ENCODE measurements at regions not wholly inside any gene's neighbourhood (a gene's known extent, or its start where the extent isn't known, plus 50 kb on each side); places are given as distances from the start of the nearest gene placed in this dataset.
"Not testable (repeated sequence)": the region's sequence is repeated elsewhere in the genome, so short reads cannot be mapped to it uniquely, and the experiment has no call there.

DNA sequence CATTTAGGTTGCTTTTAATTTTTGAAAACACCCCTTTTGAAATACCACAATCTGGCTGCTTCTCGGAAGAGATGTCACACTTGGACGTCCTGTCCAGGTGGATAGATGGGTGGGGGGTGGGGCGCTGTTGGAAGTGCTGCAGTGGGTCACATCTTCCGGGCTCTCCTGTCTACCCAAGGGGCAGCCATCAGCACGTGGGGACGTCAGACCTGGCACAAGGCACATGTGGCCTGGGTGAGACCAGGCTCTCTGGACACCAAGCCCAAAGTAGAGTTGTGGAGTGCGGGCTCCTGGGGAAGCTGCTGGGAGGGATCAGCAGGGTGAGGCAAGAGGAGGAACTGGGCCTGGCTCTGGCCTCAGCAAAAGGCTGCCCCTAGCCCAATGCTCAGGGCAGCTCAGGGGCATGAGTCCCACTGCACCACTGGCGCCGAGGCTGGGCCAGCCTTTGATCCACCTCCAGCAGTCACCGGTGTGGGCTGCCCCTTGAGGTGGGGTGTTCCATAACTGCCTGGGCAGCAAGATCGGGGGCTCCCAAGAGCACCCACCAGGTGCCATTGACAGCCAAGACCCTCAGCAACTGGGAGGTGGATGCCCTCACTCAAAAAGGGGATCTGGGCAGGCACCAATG is 68.6 kb upstream of the CCND1 start:
- no peak for DNase-seq (ENCODE audit: low read depth in 2 of 3, low spot score in 1 of 3)

DNA sequence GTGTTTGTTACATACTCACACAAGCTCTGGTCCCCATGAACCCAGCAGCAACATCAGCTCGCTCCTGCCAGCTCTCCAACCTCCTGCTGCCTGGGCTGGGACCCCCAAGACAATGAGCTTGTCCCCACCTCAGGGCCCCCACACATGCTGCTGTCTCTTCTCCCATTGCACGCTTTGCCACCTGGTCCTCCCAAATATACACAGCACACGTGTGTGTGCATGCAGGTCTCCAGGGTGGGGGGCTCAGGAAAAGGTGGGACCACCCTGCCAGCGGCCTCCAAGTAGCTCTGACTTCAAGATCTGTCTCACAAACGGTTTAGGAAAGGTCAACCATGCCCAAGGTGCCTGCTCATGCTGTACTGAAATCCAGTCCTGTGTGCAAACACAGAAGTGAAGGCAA is 68.1 kb upstream of the CCND1 start:
- no peak for DNase-seq (ENCODE audit: low read depth in 2 of 3, low spot score in 1 of 3)

DNA sequence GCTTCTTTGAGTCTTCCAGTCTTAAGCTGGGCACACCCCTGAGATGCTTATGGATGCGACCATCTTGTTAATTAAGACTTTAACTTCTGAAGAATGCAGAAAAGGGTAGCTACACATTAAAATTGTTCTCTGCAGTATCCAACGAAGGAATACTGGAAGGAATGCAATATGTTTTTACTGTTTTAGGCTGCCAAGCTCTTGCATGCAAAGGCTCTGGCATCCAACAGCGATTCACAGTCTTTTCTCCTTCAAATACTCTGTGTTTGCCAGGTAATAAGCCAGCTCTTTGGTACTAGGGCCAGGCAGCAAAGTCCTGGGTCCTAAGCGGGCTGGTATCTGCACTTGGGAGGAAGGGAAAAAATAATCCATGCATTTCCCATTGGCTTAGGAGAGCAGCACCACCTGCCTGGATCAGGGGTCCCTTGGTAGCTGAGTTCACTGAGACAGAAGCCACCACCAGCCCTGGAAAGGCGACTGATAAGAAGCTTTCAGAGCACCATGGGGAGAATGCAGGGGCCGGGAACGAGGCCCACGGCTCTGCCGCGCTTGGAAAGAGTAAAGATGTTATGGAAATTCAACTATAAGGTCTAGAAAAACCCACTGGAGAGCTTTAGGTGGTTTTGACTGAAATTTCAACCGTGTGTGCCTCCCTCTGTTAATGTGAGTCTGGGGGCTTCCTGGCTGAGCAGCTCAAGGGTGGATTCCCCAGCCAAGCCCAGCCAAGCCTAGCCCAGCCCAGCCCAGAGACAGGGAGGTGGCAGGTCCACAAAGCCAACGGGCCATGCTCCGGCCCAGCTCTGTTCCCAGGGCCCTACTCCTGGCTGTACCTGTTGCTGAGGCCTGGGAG is 67.0 kb upstream of the CCND1 start:
- no peak for DNase-seq (ENCODE audit: low read depth in 2 of 3, low spot score in 1 of 3)

DNA sequence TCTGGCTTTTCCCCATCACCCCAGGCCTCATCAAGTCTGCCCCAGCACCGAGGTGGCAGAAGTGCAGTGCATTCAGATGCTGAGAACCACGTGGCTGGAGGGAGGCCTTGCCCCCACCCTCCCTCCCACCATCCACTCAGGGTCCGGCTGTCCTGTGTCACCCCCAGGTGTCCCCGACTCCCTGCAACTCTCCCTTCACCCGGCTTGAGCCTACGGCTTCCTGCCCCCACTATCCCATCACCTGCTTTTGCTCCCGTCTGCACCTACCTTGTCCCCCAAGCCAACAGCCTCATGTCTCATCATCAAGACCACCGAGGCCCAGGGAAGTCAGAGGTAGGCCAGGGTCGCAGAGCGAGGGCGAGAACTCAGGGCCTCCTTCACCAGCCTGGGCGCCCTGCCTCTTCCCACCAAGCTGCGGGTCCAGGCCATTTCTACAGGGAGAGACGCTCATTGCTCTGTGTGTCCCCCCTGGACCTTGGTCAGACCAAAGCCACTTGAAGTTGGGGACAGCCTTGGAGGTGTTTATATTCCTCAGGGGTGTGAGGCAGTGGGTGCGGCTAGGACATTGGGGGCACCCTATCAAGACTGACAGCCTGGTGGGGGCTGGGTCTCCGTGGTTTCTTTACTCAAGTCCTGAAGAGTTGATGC is 66.2 kb upstream of the CCND1 start:
- DNase-seq (ENCODE audit: low read depth in 2 of 3, low spot score in 1 of 3): no peak

DNA sequence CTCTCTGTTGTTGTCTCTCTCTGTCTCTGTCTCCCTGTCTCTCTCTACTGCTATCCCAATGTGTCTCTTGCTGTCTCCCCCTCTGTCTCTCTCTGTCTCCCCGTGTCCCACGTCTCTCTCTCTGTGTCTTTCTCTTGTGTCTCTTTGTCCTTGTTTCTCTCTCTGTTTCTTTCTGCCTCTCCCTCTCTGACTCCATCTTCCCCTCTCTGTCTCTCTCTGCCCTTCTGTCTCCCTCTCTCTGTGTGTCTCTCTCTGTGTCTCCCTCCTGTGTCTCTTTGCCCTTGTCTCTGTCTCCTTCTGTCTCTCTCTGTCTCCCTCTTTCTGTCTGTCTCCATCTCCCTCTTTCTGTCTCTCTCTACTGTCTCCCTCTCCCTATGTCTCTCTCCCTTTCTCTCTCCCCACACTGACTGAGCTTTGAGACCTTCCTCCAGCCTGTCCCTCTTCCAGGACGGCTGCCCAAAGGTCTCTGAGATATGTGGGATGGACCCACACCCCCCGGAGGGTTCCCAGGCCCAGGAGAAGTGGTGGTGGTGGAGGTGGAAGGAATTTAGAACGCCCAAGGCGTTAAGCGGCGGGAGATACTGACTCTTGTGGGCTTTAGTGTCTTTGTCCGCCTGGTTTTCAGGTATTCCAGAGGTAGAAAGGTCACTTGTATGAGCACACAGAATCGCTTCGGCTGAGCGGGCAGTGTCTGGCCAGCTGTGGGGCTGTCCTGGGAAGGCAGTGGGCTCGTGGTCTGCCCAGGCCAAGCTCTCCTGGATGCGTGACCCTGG is 65.5 kb upstream of the CCND1 start:
- no peak for DNase-seq (ENCODE audit: low read depth in 2 of 3, low spot score in 1 of 3)

DNA sequence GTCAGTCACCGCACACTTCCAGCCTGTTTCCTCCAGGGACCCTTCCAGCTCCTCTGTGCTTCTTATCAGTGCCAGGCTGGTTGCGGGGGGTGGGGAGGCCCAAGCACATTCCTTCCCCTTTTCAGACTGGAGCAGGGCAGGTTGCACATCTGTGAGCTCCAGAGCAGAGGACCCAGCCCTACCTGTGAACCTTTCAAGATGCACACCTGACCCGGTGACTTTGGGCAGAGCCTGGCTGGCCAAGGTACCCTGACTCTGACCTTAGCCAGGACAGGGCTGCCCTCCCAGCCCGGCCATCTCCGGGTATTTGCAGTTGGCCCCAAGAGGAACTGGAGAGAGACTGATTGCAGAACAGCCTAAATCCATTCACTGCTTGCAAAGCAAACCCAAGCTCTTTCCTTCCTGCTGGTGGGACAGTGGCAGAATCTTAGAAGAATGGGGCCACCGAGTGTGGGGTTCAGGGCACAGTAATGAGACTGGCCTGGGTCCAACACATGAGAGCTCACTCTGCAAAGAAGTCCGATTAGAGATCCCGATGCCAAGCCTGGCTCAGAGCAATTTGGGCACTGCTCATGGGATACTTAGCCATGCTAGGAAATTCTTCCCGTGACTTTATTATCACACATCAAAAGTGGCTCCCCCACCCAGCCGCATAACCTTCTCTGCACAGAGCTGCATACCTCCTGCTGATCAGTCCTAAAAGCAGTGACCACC is 64.7 kb upstream of the CCND1 start:
- no peak for DNase-seq (ENCODE audit: low read depth in 2 of 3, low spot score in 1 of 3)

DNA sequence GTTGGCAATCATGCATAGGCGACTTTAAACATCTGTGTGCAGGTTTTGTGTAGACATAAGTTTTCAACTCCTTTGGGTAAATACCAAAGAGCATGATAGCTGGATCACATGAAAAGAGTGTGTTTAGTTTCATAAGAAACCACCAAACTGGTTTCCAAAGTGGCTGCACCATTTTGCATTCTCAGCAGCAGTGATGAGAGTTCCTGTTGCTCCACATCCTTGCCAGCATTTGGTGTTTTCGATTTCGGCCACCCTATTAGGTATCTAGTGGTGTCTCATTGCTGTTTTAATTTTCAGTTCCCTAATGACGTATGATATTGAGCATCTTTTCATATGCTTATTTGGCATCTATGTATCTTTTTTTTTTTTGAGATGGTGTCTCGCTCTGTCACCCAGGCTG is 62.8 kb upstream of the CCND1 start:
- DNase-seq (ENCODE audit: low read depth in 2 of 3, low spot score in 1 of 3): no peak

DNA sequence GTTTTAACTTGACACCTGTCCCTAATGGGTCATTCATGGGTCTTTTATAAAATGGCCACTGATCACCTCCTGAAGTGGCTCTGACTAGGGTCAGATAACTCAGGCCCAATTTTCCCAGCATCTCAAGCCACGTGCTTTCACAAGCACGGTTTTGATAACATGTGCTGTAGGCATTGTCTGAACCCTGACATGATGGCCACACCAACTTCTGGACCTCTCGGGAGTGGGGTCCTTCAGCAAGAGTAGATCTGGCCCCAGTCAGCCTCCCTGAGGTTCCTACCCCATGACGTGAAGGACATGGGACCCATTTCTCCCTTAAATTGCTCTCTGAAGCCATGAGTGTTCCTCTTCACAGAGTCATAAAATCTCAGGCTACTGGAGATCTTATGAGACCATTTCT is 60.4 kb upstream of the CCND1 start:
- no peak for DNase-seq (ENCODE audit: low read depth in 2 of 3, low spot score in 1 of 3)

DNA sequence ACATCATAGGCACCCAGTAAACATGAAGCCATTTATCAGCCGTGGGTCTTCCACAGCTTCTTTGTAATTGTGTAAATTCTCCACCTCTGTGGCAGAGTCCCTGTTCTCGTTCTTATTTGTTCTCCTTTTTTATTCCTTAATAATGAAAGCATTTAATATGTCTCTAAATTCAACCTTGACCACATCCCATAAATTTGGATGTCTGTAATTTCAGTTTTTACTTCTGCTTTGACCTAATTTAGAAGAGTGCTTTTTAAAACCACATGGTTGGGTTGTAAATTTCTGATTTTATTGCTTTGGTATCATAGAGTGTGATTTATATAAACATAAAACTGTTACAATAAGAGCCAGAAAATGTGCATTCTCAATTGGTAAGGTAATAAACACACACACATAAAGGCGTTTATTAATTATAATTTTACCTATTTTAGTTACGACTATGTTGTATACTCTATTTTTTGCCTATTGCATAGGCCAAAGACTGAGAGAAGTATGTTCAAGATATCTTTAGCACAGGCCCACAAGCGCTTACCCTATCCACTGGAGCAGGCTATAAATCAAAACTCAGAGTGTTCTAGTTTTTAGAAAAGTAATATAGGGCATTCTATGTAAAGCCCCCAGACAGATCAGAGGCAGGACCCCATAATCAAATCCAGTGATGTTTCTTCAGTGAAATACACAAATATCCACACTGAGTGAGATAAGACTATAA is 58.0 kb upstream of the CCND1 start:
- no peak for DNase-seq (ENCODE audit: low read depth in 2 of 3, low spot score in 1 of 3)

DNA sequence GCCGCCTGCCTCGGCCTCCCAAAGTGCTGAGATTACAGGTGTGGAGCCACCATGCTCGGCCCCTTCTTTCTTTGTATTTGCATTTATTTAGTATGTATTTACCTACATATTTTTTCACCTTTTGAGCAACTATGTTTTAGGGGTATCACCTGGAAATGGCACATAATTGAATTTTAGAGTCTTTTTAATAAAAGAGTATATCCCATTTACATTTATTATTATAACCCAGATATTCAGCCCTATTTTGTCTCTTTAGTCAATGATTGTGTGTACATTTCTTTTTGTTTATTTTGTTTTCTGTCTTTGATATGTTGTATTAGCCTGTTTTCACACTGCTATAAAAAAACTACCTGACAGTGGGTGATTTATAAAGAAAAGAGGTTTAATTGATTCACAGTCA is 56.8 kb upstream of the CCND1 start:
- DNase-seq (ENCODE audit: low read depth in 2 of 3, low spot score in 1 of 3): no peak

DNA sequence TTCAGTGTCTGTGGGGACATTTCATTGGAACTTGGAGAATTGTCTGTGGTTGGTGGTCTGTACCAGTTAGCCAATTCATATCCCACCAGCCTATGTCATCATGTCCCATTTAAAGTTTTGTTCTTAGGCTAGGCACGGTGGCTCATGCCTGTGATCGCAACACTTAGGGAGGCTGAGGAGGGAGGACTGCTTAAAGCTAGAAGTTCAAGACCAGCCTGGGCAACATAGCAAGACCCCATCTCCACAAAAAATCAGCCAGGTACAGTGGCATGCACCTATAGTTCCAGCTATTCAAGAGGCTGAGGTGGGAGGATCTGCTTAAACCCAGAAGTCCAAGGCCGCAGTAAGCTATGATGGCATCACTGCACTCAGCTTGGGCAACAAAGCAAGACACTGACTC is 55.6 kb upstream of the CCND1 start:
- no peak for DNase-seq (ENCODE audit: low read depth in 2 of 3, low spot score in 1 of 3)

DNA sequence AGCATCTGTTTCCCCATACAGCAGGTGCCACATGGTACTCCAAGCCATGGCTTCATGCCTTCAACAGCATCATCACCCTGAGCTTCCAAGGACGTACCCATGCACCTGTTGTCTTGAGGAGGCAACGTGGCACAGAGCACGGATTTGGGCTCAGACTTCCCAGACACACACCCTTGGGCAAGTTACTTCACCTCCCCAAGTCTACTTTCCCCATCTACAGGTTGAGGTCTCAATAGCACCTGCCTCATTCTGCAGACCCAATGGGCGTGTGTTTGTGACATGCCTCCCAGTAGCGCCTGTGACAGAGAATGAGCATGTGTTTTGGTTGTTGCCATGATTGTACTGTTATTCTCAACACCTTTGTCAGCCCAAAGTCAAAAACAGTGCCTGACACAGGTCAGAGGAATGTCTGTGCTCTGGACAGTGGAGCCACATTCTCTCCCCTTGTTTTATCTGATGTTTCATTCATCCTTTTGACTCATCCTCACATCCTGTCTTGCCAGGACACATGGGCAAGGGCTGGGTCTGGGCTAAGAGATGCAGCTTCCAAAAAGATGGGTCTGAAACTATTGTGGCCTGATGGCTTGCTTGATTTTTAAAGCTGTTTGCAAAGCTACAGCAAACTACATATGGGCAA is 53.4 kb upstream of the CCND1 start:
- DNase-seq (ENCODE audit: low read depth in 2 of 3, low spot score in 1 of 3): no peak

DNA sequence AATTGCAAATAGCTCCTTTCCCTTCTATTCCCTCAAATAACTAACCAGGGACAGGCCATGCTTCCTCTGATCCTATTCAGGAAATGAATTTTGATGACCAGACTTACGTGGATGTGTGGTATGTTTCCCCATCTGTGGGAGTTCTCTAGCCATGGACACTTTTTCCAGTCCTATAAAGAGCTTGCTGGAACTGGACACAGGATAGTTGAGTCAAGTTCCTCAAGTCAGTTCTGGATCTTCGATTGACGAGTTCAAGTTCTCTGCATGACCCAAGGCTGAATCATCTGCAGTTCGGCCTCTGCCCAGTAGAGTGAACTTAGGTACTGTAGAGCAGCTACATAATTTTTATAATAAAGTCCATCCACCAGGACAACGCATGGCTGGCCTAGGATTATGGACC is 52.7 kb upstream of the CCND1 start:
- DNase-seq (ENCODE audit: low read depth in 2 of 3, low spot score in 1 of 3): no peak

DNA sequence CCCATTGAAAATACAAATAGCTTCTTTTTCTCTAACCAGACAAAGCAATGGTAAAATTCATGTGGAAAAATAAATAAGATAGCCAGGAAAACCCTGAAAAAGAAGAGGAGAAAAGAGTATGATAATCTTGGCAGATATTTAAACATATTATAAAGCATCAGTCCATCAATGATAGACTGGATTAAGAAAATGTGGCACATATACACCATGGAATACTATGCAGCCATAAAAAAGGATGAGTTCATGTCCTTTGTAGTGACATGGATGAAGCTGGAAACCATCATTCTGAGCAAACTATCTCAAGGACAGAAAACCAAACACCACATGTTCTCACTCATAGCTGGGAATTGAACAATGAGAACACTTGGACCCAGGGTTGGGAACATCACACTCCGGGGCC is 50.9 kb upstream of the CCND1 start:
- DNase-seq (ENCODE audit: low read depth in 2 of 3, low spot score in 1 of 3): not testable (repeated sequence)
